Naive thymus-derived CD4-positive, alpha-beta T cell (primary cell): ENCODE measurements at regions not wholly inside any gene's neighbourhood (a gene's known extent, or its start where the extent isn't known, plus 50 kb on each side); places are given as distances from the start of the nearest gene placed in this dataset.

Experiments used
- ATAC-seq: fragments of 150-1000 bp; cut with Tn5 transposase; 2 replicates; pipeline ENCODE4 v1.10.0; 2021; ENCODE audit warnings: mild to moderate bottlenecking, moderate library complexity
- CTCF ChIA-PET: fragments of 350-600 bp; sonication (Branson Sonifier 250); formaldehyde crosslinking; loops from one replicate; lab custom pipeline; 2021; ENCODE audit warnings: antibody characterized with exemption; lab: Charles Lee
- POLR2A ChIA-PET: fragments of 350-600 bp; sonication (Branson Sonifier 250); formaldehyde crosslinking; loops from one replicate; lab custom pipeline; 2021; ENCODE audit warnings: antibody characterized with exemption, inconsistent platforms; lab: Charles Lee
- DNase-seq, 9 donors: peaks; one replicate each; pipeline versions ENCODE4 v3.0.0 to v3.0.0-alpha.2; 2020 to 2022; ENCODE audit warnings: mixed read lengths in 1 of 9
- H3K27ac ChIP-seq: one replicate; pipeline ENCODE4 v1.7.0; 2013; ENCODE audit warnings: mild to moderate bottlenecking, low read depth, low read length, moderate library complexity
- H3K27me3 ChIP-seq, 2 donors: one replicate each; pipeline ENCODE4 v1.7.0; 2013; ENCODE audit warnings: low read length in 2 of 2, mild to moderate bottlenecking in 2 of 2, moderate library complexity in 2 of 2; ENCODE audit not compliant: control insufficient read depth in 2 of 2, insufficient read depth in 2 of 2
- H3K36me3 ChIP-seq, 3 experiments: 1 replicate in 2 of 3; 2 replicates in 1 of 3; pipeline ENCODE4 v1.7.0; 2013; ENCODE audit warnings: low read length in 3 of 3, mild to moderate bottlenecking in 3 of 3, moderate library complexity in 1 of 3; ENCODE audit not compliant: insufficient read depth in 3 of 3, control insufficient read depth in 2 of 3
- H3K4me1 ChIP-seq, 2 donors: one replicate each; pipeline ENCODE4 v1.7.0; 2013; ENCODE audit warnings: low read length in 2 of 2, mild to moderate bottlenecking in 2 of 2, moderate library complexity in 1 of 2; ENCODE audit not compliant: control insufficient read depth in 2 of 2, insufficient read depth in 2 of 2
- H3K4me3 ChIP-seq: 2 replicates; pipeline ENCODE4 v1.7.0; 2013; ENCODE audit warnings: mild to moderate bottlenecking, low read length
- H3K9me3 ChIP-seq, 3 experiments: 1 replicate in 2 of 3; 2 replicates in 1 of 3; pipeline ENCODE4 v1.7.0; 2013; ENCODE audit warnings: low read length in 3 of 3; ENCODE audit not compliant: control insufficient read depth in 2 of 3
- H3K27ac Mint-ChIP-seq, 9 donors: one replicate each; pipeline ENCODE4 v1.8.0; 2020 to 2022; ENCODE audit warnings: mixed read lengths in 9 of 9, mild to moderate bottlenecking in 8 of 9, moderate library complexity in 5 of 9, inconsistent platforms in 2 of 9
- H3K27me3 Mint-ChIP-seq, 5 donors: one replicate each; pipeline ENCODE4 v1.8.0; 2021 to 2022; ENCODE audit warnings: mixed read lengths in 5 of 5, mild to moderate bottlenecking in 1 of 5
- H3K36me3 Mint-ChIP-seq, 5 donors: one replicate each; pipeline ENCODE4 v1.8.0; 2020 to 2022; ENCODE audit warnings: mixed read lengths in 5 of 5, mild to moderate bottlenecking in 3 of 5, inconsistent platforms in 1 of 5
- H3K4me1 Mint-ChIP-seq, 7 donors: one replicate each; pipeline ENCODE4 v1.8.0; 2020 to 2022; ENCODE audit warnings: mixed read lengths in 7 of 7, mild to moderate bottlenecking in 3 of 7, inconsistent platforms in 1 of 7
- H3K4me3 Mint-ChIP-seq, 10 donors: one replicate each; pipeline ENCODE4 v1.8.0; 2020 to 2022; ENCODE audit warnings: mild to moderate bottlenecking in 10 of 10, mixed read lengths in 10 of 10, moderate library complexity in 6 of 10, inconsistent platforms in 2 of 10
- H3K9me3 Mint-ChIP-seq, 11 donors: one replicate each; pipeline ENCODE4 v1.8.0; 2020 to 2022; ENCODE audit warnings: mixed read lengths in 11 of 11, mild to moderate bottlenecking in 4 of 11, inconsistent platforms in 1 of 11, moderate library complexity in 1 of 11
- intact Hi-C, 2 donors: fragments of 100-400 bp; cut with micrococcal nuclease; formaldehyde crosslinking; loops; one replicate each; pipeline ENCODE4 v1.15.1; 2023

- intact Hi-C loops = no loop called here
- ATAC-seq = no peak
Measured at GRCh38 chr10:35940141-35941041, 298.3 kb upstream of the FZD8 start.

GRCh38 chr10:35938160-35938559 is 296.1 kb upstream of the FZD8 start:
- no peaks in the 10 kb centered on the region for H3K27me3 ChIP-seq
- POLR2A ChIA-PET = no interaction called here
- no peaks in the 10 kb centered on the region for H3K36me3 Mint-ChIP-seq
- H3K27me3 Mint-ChIP-seq = peaks cover 0 to 11% (median 0%) of the 10 kb centered on the region in 5 donors
- no peak overlapping the region for H3K27ac ChIP-seq
- H3K36me3 ChIP-seq = no peaks in the 10 kb centered on the region
- intact Hi-C loops = no loop called here
- no peak overlapping the region for H3K4me3 ChIP-seq
- H3K9me3 Mint-ChIP-seq = peaks cover 0 to 15% (median 8%) of the 10 kb centered on the region in 11 donors
- H3K4me1 ChIP-seq = no peaks in the 10 kb centered on the region
- H3K9me3 ChIP-seq = no peaks in the 10 kb centered on the region
- CTCF ChIA-PET = no interaction called here
- no peak overlapping the region for H3K4me3 Mint-ChIP-seq
- DNase-seq (no peak), ATAC-seq (no peak)
- no peak overlapping the region for H3K27ac Mint-ChIP-seq
- no peaks in the 10 kb centered on the region for H3K4me1 Mint-ChIP-seq

More at GRCh38 chr10:35940141-35941041, 298.3 kb upstream of the FZD8 start:
- Mint-ChIP-seq H3K27ac (no peak overlapping the region), H3K9me3 (peaks cover 0 to 17% (median 10%) of the 10 kb centered on the region in 11 donors), H3K4me1 (no peaks in the 10 kb centered on the region), H3K36me3 (no peaks in the 10 kb centered on the region), H3K27me3 (peaks cover 0 to 11% (median 0%) of the 10 kb centered on the region in 5 donors), H3K4me3 (no peak overlapping the region)
- ChIA-PET POLR2A (no interaction called here), CTCF (no interaction called here)
- no peak overlapping the region for H3K27ac ChIP-seq
- no peak overlapping the region for H3K4me3 ChIP-seq
- H3K27me3 ChIP-seq = no peaks in the 10 kb centered on the region
- no peaks in the 10 kb centered on the region for H3K4me1 ChIP-seq
- no peaks in the 10 kb centered on the region for H3K9me3 ChIP-seq
- H3K36me3 ChIP-seq = no peaks in the 10 kb centered on the region
- no peak for DNase-seq

- no peak overlapping the region for H3K27ac ChIP-seq
- H3K27me3 ChIP-seq = no peaks in the 10 kb centered on the region
- no peaks in the 10 kb centered on the region for H3K4me1 ChIP-seq
- peaks cover 0 to 11% (median 0%) of the 10 kb centered on the region in 5 donors for H3K27me3 Mint-ChIP-seq
- H3K27ac Mint-ChIP-seq = no peak overlapping the region
- H3K36me3 ChIP-seq = no peaks in the 10 kb centered on the region
- ChIA-PET CTCF (no interaction called here), POLR2A (no interaction called here)
- H3K4me3 ChIP-seq = no peak overlapping the region
- no peaks in the 10 kb centered on the region for H3K4me1 Mint-ChIP-seq
- intact Hi-C loops = no loop called here
- no peaks in the 10 kb centered on the region for H3K36me3 Mint-ChIP-seq
- H3K9me3 ChIP-seq = no peaks in the 10 kb centered on the region
- H3K4me3 Mint-ChIP-seq = no peak overlapping the region
- peaks cover 0 to 15% (median 8%) of the 10 kb centered on the region in 11 donors for H3K9me3 Mint-ChIP-seq
- no peak for ATAC-seq
- no peak for DNase-seq
Measured at GRCh38 chr10:35937546-35937945, 295.4 kb upstream of the FZD8 start.

- Histone ChIP-seq H3K9me3 (no peaks in the 10 kb centered on the region), H3K36me3 (no peaks in the 10 kb centered on the region), H3K27me3 (no peaks in the 10 kb centered on the region), H3K4me1 (no peaks in the 10 kb centered on the region), H3K27ac (no peak overlapping the region), H3K4me3 (no peak overlapping the region)
- DNase-seq (no peak), ATAC-seq (no peak)
- no peak overlapping the region for H3K27ac Mint-ChIP-seq
- H3K27me3 Mint-ChIP-seq = peaks cover 0 to 11% (median 5%) of the 10 kb centered on the region in 5 donors
- ChIA-PET CTCF (no interaction called here), POLR2A (no interaction called here)
- H3K4me3 Mint-ChIP-seq = no peak overlapping the region
- intact Hi-C loops = no loop called here
- H3K4me1 Mint-ChIP-seq = no peaks in the 10 kb centered on the region
- H3K36me3 Mint-ChIP-seq = no peaks in the 10 kb centered on the region
- peaks cover 0 to 24% (median 9%) of the 10 kb centered on the region in 11 donors for H3K9me3 Mint-ChIP-seq
Measured at GRCh38 chr10:35934642-35934995, 292.5 kb upstream of the FZD8 start.

- ATAC-seq (no peak), DNase-seq (no peak)
- CTCF ChIA-PET = no interaction called here
Measured at GRCh38 chr10:35933940-35934641, 292.0 kb upstream of the FZD8 start.

GRCh38 chr10:35933491-35933890 is 291.4 kb upstream of the FZD8 start:
- no peak overlapping the region for H3K4me3 ChIP-seq
- intact Hi-C loops = no loop called here
- CTCF ChIA-PET = no interaction called here

More at GRCh38 chr10:35933940-35934641, 292.0 kb upstream of the FZD8 start:
- Mint-ChIP-seq H3K4me3 (no peak overlapping the region), H3K36me3 (no peaks in the 10 kb centered on the region), H3K27ac (no peak overlapping the region), H3K4me1 (no peaks in the 10 kb centered on the region), H3K27me3 (peaks cover 0 to 11% (median 5%) of the 10 kb centered on the region in 5 donors), H3K9me3 (peaks cover 0 to 24% (median 9%) of the 10 kb centered on the region in 11 donors)
- POLR2A ChIA-PET = no interaction called here
- H3K4me1 ChIP-seq = no peaks in the 10 kb centered on the region
- H3K4me3 ChIP-seq = no peak overlapping the region
- H3K36me3 ChIP-seq = no peaks in the 10 kb centered on the region
- intact Hi-C loops = no loop called here
- no peak overlapping the region for H3K27ac ChIP-seq
- no peaks in the 10 kb centered on the region for H3K9me3 ChIP-seq
- H3K27me3 ChIP-seq = no peaks in the 10 kb centered on the region

More at GRCh38 chr10:35933491-35933890, 291.4 kb upstream of the FZD8 start:
- peaks cover 0 to 24% (median 9%) of the 10 kb centered on the region in 11 donors for H3K9me3 Mint-ChIP-seq
- no peak for ATAC-seq
- Histone ChIP-seq H3K9me3 (no peaks in the 10 kb centered on the region), H3K36me3 (no peaks in the 10 kb centered on the region), H3K27ac (no peak overlapping the region), H3K4me1 (no peaks in the 10 kb centered on the region), H3K27me3 (no peaks in the 10 kb centered on the region)
- no peaks in the 10 kb centered on the region for H3K36me3 Mint-ChIP-seq
- H3K4me1 Mint-ChIP-seq = no peaks in the 10 kb centered on the region
- POLR2A ChIA-PET = no interaction called here
- no peak overlapping the region for H3K27ac Mint-ChIP-seq
- no peak overlapping the region for H3K4me3 Mint-ChIP-seq
- DNase-seq = no peak
- H3K27me3 Mint-ChIP-seq = peaks cover 0 to 11% (median 5%) of the 10 kb centered on the region in 5 donors
